Suprapubic skin (tissue), 4 donors: ENCODE measurements at regions not wholly inside any gene's neighbourhood (a gene's known extent, or its start where the extent isn't known, plus 50 kb on each side); places are given as distances from the start of the nearest gene placed in this dataset.

ENCODE experiments used
- CTCF ChIP-seq, 2 donors: fragments of 200-600 bp in 1 of 2; fragments of 450-650 bp in 1 of 2; sonication (generic) in 1 of 2; IDR thresholded peaks; one replicate each; pipeline ENCODE4 v1.5.1; 2016 to 2019; ENCODE audit warnings: antibody characterized with exemption in 2 of 2, mild to moderate bottlenecking in 1 of 2, moderate library complexity in 1 of 2
- EP300 ChIP-seq: sonication (generic); formaldehyde crosslinking; IDR thresholded peaks from one replicate; pipeline ENCODE4 v1.6.1; 2017; ENCODE audit warnings: antibody characterized with exemption
- POLR2A ChIP-seq, 2 donors: fragments of 450-650 bp; IDR thresholded peaks; one replicate each; pipeline ENCODE4 v1.6.1; 2017; ENCODE audit warnings: antibody characterized with exemption in 2 of 2, mild to moderate bottlenecking in 2 of 2, moderate library complexity in 2 of 2
- POLR2AphosphoS5 ChIP-seq, 3 donors: sonication (generic); formaldehyde crosslinking; IDR thresholded peaks; one replicate each; pipeline ENCODE4 v1.6.1; 2017; ENCODE audit warnings: antibody characterized with exemption in 3 of 3

GRCh38 chr1:115531631-115532264 lies 110.0 kb upstream of the VANGL1 start:
- TF ChIP-seq POLR2A (IDR thresholded peaks at IDR 0.05) (no peak), EP300 (no peak), CTCF (IDR thresholded peaks at IDR 0.05) (no peak), POLR2AphosphoS5 (IDR thresholded peaks at IDR 0.05) (no peak)
